ENCODE measurements at regions not wholly inside any gene's neighbourhood (a gene's known extent, or its start where the extent isn't known, plus 50 kb on each side); places are given as distances from the start of the nearest gene placed in this dataset.
"Not testable (repeated sequence)": the region's sequence is repeated elsewhere in the genome, so short reads cannot be mapped to it uniquely, and the experiment has no call there.

- H3K9ac ChIP-seq (ENCODE audit: low read length in 5 of 5) = no peak overlapping the region
- H3K36me3 ChIP-seq (ENCODE audit: control insufficient read depth in 5 of 5, insufficient read depth in 5 of 5, low read length in 5 of 5) = no peaks in the 10 kb centered on the region
- no peaks in the 10 kb centered on the region for H3K4me1 ChIP-seq (ENCODE audit: control insufficient read depth in 5 of 5, insufficient read depth in 5 of 5, low read length in 5 of 5)
- no peak overlapping the region for H3K27ac ChIP-seq (ENCODE audit: low read depth, low read length)
- H3K9me3 ChIP-seq (ENCODE audit: control insufficient read depth in 5 of 5, low read length in 5 of 5) = peaks cover 0 to 5% (median 3%) of the 10 kb centered on the region in 5 donors
- peaks cover 0 to 2% (median 0%) of the 10 kb centered on the region in 5 donors for H3K27me3 ChIP-seq (ENCODE audit: control insufficient read depth in 5 of 5, insufficient read depth in 4 of 5, low read length in 5 of 5)
- no peak overlapping the region for H3K4me3 ChIP-seq (ENCODE audit: low read depth in 1 of 5, low read length in 5 of 5)
Observed at GRCh38 chrX:7996414-7996813, 69.2 kb upstream of the PNPLA4 start.

GRCh38 chrX:7993873-7994272 lies 66.7 kb upstream of the PNPLA4 start:
- Histone ChIP-seq H3K27me3 (ENCODE audit: control insufficient read depth in 5 of 5, insufficient read depth in 4 of 5, low read length in 5 of 5) (peaks cover 0 to 3% (median 0%) of the 10 kb centered on the region in 5 donors), H3K4me1 (ENCODE audit: control insufficient read depth in 5 of 5, insufficient read depth in 5 of 5, low read length in 5 of 5) (no peaks in the 10 kb centered on the region), H3K4me3 (ENCODE audit: low read depth in 1 of 5, low read length in 5 of 5) (no peak overlapping the region), H3K36me3 (ENCODE audit: control insufficient read depth in 5 of 5, insufficient read depth in 5 of 5, low read length in 5 of 5) (no peaks in the 10 kb centered on the region), H3K9ac (ENCODE audit: low read length in 5 of 5) (no peak overlapping the region), H3K9me3 (ENCODE audit: control insufficient read depth in 5 of 5, low read length in 5 of 5) (peaks cover 0 to 11% (median 3%) of the 10 kb centered on the region in 5 donors), H3K27ac (ENCODE audit: low read depth, low read length) (no peak overlapping the region)

- H3K4me1 ChIP-seq (ENCODE audit: control insufficient read depth in 5 of 5, insufficient read depth in 5 of 5, low read length in 5 of 5); H3K9me3 ChIP-seq (ENCODE audit: control insufficient read depth in 5 of 5, low read length in 5 of 5); H3K4me3 ChIP-seq (ENCODE audit: low read depth in 1 of 5, low read length in 5 of 5); H3K27ac ChIP-seq (ENCODE audit: low read depth, low read length); H3K36me3 ChIP-seq (ENCODE audit: control insufficient read depth in 5 of 5, insufficient read depth in 5 of 5, low read length in 5 of 5); H3K27me3 ChIP-seq (ENCODE audit: control insufficient read depth in 5 of 5, insufficient read depth in 4 of 5, low read length in 5 of 5); H3K9ac ChIP-seq (ENCODE audit: low read length in 5 of 5): not testable (repeated sequence)
Observed at GRCh38 chrX:7988013-7988759, 61.0 kb upstream of the PNPLA4 start.

DNA sequence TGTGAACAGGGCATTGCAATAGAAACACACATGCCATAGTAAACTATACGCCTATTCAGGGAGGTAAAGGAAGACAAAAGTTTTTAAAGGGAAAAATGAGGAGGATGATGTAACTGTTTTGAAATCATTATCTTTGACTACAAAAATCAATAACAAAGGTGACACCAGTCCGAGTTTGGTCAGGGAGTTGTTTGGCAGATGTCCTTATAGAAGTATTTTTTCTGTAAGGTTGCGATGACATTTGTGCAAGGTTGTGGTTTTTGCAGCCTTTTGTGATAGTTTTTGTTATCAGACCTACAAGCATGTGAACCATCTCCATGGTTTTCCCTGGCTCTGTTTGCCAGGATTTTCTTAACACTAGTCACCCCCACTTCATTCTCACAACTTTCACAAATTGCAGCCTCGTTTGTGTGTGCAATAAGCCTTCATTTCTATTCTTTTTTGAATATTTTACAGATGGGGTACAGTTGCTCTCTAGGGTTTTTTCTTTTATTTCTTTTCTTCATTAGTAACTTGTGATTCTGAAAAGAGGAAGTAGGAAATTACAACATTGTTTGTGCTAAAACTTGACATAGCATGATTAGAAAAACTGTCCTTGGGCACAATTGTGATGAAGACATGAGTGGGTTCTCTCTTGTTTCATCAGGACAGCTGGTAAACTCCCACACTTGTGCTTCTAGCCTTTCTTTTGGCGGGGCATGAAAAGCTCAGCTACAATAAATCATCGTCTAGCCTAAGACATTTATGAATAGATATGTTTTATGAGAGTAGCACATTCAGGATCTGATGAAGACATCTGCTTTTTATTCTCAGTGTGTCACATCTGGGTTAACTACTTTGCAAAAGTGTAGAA lies 60.2 kb upstream of the PNPLA4 start:
- Histone ChIP-seq H3K4me1 (ENCODE audit: control insufficient read depth in 5 of 5, insufficient read depth in 5 of 5, low read length in 5 of 5) (peaks cover 0 to 3% (median 0%) of the 10 kb centered on the region in 5 donors), H3K4me3 (ENCODE audit: low read depth in 1 of 5, low read length in 5 of 5) (no peak overlapping the region), H3K36me3 (ENCODE audit: control insufficient read depth in 5 of 5, insufficient read depth in 5 of 5, low read length in 5 of 5) (no peaks in the 10 kb centered on the region), H3K27ac (ENCODE audit: low read depth, low read length) (no peak overlapping the region), H3K9ac (ENCODE audit: low read length in 5 of 5) (no peak overlapping the region), H3K27me3 (ENCODE audit: control insufficient read depth in 5 of 5, insufficient read depth in 4 of 5, low read length in 5 of 5) (peaks cover 0 to 3% (median 0%) of the 10 kb centered on the region in 5 donors), H3K9me3 (ENCODE audit: control insufficient read depth in 5 of 5, low read length in 5 of 5) (peaks cover 0 to 8% (median 0%) of the 10 kb centered on the region in 5 donors)

DNA sequence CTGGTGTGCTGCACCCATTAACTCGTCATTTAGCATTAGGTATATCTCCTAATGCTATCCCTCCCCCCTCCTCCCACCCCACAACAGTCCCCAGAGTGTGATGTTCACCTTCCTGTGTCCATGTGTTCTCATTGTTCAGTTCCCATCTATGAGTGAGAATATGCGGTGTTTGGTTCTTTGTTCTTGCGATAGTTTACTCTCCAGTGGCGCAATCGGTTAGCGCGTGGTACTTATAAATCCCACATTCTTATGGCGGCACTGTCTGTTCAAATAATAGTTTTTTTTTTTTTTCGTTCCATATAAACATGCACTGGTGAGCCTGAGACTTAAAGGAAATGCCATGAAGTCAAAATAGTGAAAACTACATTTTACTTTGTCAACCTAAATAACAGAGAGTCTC lies 59.5 kb upstream of the PNPLA4 start:
- not testable (repeated sequence) for H3K27me3 ChIP-seq (ENCODE audit: control insufficient read depth in 5 of 5, insufficient read depth in 4 of 5, low read length in 5 of 5); H3K9ac ChIP-seq (ENCODE audit: low read length in 5 of 5); H3K9me3 ChIP-seq (ENCODE audit: control insufficient read depth in 5 of 5, low read length in 5 of 5); H3K4me1 ChIP-seq (ENCODE audit: control insufficient read depth in 5 of 5, insufficient read depth in 5 of 5, low read length in 5 of 5); H3K27ac ChIP-seq (ENCODE audit: low read depth, low read length); H3K4me3 ChIP-seq (ENCODE audit: low read depth in 1 of 5, low read length in 5 of 5); H3K36me3 ChIP-seq (ENCODE audit: control insufficient read depth in 5 of 5, insufficient read depth in 5 of 5, low read length in 5 of 5)

DNA sequence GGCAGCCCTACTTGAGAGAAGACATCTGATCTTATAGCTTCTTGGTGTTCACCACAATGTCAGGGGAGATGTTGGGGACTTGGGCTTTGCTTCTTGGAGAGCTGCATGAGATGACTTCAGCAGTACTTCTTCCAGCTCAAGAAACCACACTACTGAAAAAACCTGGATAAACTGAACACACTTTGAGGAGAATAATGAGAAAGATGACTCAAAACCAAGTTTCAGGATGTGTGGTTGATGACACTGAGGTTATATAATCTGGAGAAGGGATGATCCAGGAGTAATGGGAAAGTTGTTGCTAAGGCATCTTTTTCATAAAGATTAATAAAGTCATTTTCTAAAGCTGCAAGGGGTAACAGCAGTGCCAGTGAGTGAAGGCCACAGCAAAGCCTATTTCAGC lies 58.4 kb upstream of the PNPLA4 start:
- no peak overlapping the region for H3K9ac ChIP-seq (ENCODE audit: low read length in 5 of 5)
- peaks cover 0 to 3% (median 0%) of the 10 kb centered on the region in 5 donors for H3K27me3 ChIP-seq (ENCODE audit: control insufficient read depth in 5 of 5, insufficient read depth in 4 of 5, low read length in 5 of 5)
- H3K27ac ChIP-seq (ENCODE audit: low read depth, low read length) = no peak overlapping the region
- H3K4me1 ChIP-seq (ENCODE audit: control insufficient read depth in 5 of 5, insufficient read depth in 5 of 5, low read length in 5 of 5) = peaks cover 0 to 3% (median 0%) of the 10 kb centered on the region in 5 donors
- H3K4me3 ChIP-seq (ENCODE audit: low read depth in 1 of 5, low read length in 5 of 5) = no peak overlapping the region
- H3K36me3 ChIP-seq (ENCODE audit: control insufficient read depth in 5 of 5, insufficient read depth in 5 of 5, low read length in 5 of 5) = no peaks in the 10 kb centered on the region
- H3K9me3 ChIP-seq (ENCODE audit: control insufficient read depth in 5 of 5, low read length in 5 of 5) = peaks cover 0 to 8% (median 0%) of the 10 kb centered on the region in 5 donors

DNA sequence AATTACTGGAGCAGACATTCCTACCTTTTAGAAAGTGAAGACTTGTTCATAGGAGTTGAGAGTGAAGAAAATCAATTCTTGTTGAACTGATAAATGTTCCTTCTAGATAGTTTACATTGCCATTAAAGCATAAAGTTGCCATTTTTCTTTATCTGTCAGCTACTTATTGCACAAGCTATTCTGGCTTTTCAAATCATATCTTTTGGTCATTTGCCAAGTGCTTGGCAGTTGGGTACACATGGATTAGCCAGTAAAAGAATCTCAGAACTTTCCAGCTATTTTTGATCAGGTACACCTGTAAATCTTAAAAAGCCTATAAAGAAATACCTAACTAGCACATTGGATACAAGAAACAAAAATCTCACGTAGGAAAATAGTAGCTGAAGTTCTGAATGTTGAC lies 56.4 kb upstream of the PNPLA4 start:
- Histone ChIP-seq H3K9ac (ENCODE audit: low read length in 5 of 5) (no peak overlapping the region), H3K36me3 (ENCODE audit: control insufficient read depth in 5 of 5, insufficient read depth in 5 of 5, low read length in 5 of 5) (no peaks in the 10 kb centered on the region), H3K27me3 (ENCODE audit: control insufficient read depth in 5 of 5, insufficient read depth in 4 of 5, low read length in 5 of 5) (peaks cover 0 to 2% (median 0%) of the 10 kb centered on the region in 5 donors), H3K27ac (ENCODE audit: low read depth, low read length) (no peak overlapping the region), H3K4me1 (ENCODE audit: control insufficient read depth in 5 of 5, insufficient read depth in 5 of 5, low read length in 5 of 5) (peaks cover 0 to 3% (median 0%) of the 10 kb centered on the region in 5 donors), H3K4me3 (ENCODE audit: low read depth in 1 of 5, low read length in 5 of 5) (no peak overlapping the region), H3K9me3 (ENCODE audit: control insufficient read depth in 5 of 5, low read length in 5 of 5) (no peaks in the 10 kb centered on the region)

Measured in subcutaneous abdominal adipose tissue (tissue), 5 donors.